Activated naive CD8-positive, alpha-beta T cell treated with anti-CD3 and anti-CD28 coated beads, Interleukin-2, amount 50 U/mL, for 16 hours (primary cell): ENCODE measurements at regions not wholly inside any gene's neighbourhood (a gene's known extent, or its start where the extent isn't known, plus 50 kb on each side); places are given as distances from the start of the nearest gene placed in this dataset.

Source experiments
- DNase-seq: peaks from one replicate; pipeline ENCODE4 v3.0.0-alpha.2; 2020; ENCODE audit warnings: low read depth, low spot score

DNA sequence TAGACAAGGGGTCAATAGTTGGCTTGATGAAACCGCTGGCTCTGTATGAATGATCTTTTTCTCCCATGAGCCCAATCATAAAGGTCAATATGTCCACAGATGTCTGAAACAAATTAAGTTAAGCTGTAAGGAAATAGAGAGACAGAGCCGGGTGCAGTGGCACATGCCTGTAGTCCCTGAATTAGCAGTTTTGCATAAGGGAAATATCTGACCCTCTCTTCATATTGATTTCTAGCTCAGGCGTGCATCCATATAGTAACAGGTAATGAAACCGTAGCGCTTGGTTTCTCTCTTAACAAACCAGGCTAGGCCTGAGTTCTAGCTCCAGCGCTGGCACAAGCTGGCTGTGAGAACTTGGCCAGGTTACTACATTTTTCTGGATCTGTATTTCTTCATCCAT lies 118.1 kb upstream of the ERCC6L2 start:
- no peak for DNase-seq

DNA sequence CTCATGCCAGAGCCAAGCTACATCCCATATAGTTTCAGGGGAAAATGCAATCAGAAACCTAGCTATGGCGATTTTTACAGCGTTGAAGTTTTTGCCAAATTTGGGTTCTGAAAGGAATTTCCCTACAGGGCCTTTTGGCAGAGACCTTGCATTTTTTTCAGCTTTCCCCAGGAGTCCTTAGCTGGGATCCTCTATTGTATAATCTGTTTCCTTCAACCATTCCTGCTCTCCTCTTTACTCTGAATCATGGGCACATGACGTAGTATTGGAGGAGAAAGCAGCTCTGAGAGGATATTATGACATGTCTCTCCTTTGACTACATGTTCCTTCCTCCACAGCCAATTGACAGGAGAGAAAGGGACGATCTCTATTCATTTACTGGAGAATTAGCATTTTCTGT lies 118.5 kb upstream of the ERCC6L2 start:
- DNase-seq: no peak

DNA sequence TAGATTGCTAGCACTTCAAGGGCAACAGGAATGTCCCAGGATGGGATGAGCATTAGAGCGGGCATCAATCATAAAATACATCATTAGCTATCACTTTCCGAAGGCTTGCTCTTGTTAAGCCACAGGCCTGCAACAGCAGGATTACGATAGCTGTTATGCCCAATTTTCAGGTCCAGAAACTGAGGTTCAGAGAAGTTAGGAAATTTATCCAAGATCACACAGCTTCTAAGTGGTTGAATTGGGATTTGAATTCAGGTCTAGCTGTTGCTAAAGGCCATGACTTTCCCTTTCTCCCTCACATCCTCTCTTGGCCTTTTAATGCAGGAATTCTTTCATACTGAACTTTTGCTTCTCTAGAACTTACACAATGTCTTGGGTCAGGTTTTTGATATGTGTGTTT lies 119.4 kb upstream of the ERCC6L2 start:
- DNase-seq: no peak

DNA sequence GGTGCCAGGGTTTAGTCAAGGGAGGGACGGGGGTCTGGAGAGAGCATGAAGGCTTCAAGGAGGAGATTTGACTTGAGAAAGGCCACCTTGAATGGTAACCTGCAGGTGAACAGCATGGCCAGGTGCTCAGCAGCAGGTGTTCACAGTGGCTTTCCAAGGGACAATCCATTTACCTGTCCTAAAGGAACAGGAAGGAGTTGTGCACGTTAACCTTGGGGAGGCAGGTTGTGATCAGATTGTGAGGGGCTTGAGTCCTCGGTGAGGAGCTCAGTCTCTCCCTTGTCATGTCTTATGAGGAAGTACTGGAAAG lies 120.1 kb upstream of the ERCC6L2 start:
- no peak for DNase-seq

DNA sequence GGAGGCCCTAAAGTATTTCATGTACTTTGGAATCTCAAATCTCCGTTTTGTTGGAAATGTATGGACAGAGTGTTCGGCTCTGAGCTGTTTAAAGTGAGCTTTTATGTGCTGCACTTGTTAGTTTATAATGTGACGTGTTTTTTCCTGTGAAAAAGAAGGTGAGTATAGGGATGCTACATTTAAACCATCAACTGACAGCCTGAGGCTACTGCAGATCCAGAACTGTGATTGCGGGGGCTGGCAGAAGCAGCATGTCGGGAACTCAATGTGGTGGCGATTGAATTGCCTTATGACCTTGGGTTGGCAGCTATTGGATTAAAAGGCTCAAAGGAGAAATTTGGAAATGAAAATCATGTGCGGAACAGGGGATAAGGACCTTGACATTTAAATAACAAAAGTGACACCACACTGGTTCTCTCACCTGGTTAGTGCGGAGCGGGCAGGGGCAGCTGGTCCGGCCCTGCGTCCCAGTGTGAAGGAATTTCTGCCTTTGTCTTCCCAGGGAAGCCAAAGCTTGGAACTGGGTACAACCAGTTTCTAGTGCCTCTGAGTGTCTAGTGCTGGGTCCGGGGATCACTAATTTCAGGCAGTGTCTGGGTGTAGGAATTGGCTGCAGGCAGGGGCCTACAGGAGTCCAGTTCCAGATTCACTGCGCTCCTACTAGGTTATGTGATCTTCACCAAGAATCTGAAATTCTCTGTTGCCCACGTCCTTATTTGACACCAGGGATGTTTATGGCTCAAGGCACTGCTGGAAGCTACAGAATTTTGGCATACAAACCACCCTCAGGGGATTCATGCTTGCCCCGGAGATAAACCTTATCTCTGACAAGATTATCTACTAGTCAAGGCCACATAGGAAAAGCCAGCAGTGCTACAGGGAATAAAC lies 120.7 kb upstream of the ERCC6L2 start:
- no peak for DNase-seq

DNA sequence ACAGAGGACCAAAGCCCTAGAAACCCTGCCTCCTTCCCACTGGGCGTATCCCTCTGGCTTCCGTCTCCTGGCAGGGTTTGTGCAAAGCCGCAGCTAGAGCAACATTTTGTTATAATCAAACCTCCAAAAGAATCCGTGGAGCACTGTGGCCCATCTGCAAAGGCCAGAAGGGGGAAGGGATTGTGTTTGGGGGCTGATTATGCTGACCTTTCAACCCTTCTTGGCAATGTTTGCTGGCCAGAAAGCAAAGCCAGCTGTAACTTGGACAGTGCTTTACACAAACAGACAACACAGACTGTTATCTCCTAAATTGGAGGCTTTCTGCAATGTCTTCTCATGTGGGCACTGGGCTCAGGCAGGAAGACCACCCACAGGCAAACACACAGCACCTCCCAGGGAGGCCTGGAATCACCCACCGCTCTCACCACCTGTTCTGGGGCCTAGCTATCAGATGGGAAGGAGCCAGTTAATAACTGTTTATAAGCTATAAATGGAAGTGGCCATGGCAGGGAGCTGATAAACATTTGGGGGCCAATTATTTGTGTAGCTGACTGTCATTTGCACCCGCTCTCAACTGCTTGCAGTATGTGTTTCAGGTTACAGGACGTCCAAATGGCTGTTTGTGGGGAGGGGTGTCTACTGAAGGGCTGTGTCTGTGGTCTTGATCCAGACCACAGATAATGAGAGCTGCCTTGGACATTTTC lies 121.6 kb upstream of the ERCC6L2 start:
- no peak for DNase-seq

DNA sequence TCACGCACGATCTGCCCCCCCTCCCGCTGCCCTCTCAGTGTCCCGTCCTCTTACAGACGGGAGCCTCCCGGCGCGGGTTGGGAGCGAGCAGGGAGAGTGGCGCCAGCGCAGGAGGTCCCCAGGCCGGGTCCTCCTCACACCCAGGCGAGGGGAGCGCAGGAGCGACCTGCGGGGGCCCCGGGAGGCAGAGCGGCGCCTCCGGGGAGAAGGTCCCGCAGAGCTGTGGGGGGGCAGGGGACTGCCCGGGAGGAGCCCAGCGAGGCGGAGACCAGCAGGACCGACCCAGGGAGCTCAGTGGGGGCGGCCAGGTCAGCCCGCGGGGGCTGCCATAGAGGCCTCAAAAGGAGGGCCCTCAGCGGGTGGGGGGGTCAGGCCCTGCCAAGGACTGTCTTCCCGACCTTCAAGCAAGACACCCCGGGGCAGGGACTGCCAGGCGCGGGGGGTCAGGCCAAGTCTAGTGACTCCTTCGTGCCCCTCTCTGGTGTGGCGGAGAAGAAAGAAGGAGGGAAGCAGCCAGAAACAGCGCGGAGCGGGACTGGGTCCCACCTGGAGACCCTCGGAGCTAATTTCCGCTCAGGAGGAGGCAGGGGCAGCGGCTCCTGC lies 123.3 kb upstream of the ERCC6L2 start:
- no peak for DNase-seq

DNA sequence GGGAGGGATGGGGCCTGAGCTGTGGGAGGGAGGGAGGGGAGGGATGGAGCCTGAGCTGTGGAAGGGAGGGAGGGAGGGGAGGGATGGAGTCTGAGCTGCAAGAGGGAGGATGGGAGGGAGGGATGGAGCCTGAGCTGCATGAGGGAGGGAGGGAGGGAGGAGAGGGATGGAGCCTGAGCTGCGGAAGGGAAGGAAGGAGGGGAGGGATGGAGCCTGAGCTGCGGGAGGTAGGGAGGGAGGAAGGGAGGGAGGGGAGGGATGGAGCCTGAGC lies 124.0 kb upstream of the ERCC6L2 start:
- DNase-seq: no peak

DNA sequence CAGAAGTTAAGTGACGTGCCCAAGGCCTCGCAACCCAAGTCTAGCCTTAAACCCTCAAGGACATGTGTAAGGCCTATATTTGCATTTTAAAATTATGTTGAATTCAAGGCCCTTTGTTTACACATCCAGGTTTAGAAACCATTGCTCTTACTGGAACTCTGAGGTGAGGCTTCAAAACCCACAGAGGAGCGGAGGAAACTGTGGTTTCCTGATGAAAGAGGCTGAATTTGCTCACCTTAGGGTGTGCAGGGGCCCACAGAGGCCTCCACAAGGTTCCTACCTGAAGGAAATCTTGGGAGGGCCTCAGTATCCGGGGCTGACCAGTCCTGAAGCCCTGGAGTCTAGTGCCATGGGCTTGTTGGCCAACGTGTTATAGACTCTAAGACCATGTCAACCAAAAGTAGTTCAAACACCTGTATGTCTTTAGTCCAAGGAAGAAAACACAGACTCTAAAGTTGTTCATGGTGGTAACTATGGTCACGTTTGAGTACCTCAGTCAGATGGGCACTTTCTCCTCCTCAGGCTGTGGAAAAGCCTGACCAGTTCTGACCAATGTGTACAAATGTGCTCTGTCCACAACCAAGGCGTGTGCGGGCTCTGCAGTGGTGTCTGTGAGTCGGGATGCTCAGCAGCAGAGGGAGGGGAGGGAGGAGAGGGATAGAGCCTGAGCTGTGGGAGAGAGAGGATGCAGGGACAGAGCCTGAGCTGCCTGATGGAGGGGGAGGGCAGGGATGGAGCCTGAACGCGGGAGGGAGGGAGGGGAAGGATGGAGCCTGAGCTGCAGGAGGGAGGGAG lies 124.6 kb upstream of the ERCC6L2 start:
- DNase-seq: no peak

DNA sequence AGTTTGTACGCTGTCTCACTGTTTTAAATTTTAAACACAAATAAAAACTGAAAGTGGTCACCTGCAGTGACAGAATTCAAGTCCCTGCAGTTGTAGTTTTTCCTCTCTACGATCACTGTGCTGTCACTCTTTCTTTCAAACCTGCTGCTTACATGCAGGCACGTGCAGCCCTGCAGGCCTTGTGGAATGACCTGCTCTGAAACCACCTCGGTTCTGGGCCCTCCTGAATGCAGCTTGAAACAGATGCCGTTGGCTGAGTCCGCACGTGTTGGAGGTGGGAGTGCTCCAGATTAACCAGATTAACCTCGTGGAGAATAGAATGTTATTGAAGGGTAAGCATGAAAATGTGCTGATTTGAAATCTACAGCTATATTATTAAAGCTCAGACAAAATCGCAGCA lies 126.0 kb upstream of the ERCC6L2 start:
- no peak for DNase-seq

DNA sequence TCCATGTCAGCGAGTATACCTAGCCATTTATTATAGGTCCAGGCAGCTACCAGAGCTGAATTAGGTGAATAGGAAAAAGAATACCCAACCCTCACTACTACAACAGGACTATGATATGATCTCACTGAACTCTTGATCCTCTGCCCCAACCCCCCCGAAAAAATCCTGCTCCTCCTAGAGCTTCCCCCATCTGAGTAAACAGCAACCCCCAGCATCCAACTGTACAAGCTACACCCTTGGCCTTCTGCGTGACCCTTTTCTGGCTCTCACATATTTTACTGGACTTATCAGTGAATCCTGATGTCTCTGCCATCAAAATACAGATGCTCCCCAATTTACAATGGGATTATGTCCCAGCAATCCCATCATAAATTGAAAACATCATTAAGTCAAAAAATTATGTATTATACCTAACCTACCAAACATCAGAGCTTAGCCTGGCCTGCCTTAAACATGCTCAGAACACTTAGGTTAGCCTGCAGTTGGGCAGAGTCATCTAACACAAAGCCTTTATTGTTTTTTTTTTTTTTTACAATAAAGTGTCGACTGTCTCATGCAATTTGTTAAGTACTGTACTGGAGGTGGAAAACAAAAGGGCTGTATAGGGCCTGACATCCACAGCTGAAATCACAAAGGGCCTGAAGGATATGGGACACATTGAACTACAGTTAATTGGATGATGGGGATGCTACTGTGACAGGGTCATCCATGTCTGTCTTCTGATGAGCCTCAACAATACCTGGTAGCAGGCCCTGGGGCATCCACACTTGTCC lies 128.9 kb upstream of the ERCC6L2 start:
- DNase-seq: no peak

DNA sequence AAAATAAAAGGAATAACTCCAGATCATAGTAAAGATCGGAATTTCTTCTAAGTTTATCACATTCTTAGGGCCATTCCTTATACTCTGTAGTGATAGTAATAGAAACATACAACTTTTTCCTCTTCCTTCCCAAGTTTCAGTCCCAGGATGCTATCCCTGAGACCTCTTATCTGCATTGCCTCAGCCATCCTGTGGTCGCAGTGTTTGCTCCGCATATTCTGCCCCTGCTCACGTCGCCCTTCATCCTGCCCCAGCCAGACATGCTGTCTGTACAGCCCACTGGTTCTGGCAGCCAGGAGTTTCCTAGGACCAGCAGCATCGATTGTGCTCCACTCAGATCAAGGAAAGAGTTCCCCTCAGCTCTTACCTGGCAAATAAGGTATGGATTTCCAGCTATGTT lies 132.7 kb upstream of the ERCC6L2 start:
- no peak for DNase-seq

DNA sequence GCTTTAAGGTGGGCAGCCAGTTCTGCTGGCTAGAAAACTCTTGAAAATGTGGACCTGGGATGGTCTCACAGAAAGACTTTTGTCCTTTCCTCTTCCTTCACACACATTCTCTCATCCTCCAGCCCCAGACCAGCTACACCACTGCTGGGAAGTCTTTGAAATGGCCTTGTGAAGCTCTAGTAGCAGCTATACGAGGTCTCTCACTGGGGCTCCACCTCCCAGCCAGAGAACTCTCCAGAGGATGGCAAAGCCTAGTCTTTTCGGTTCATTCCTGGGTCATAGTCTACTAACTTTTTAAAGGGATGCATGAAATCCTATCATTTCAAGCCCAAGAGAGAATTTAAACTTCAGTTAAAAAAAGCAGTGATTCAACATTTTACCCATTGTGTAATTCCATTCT lies 133.9 kb upstream of the ERCC6L2 start:
- no peak for DNase-seq

DNA sequence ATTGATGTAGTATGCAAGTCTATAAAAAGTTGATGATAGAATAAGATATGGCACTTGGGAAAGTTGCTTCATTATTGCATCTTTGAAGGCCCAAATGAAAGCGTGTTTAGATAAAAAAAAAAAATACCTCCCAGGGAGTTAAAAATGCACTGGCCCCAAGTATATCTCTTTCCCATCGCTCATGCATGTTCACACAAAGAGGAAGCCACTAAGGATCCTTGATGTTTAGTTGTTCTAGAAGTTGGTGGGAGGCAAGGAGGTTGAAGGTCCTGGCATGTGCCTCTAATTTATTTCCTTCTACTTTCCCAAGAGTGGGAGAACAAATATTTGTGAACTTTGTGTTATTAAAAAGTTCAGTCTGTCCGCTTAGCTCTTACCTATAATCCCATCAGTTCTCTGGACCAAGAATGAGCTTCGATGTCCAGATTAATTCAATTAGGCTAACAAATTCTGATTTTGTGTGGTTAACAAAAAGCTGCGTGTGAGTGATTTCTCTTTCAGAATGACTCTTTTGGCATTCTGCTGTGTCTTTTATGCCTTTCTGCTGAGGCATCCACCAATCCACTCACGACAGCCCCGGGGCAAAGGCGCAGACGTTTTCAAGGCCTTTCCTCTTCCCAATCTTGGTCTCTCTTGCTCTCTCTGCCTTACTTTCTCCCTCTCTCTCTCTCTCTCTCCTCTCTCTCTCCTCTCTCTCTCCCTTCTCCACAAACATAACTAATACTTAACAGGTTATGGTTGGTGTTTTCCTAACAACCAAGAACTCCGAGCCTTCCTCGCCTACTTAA lies 135.1 kb upstream of the ERCC6L2 start:
- no peak for DNase-seq

DNA sequence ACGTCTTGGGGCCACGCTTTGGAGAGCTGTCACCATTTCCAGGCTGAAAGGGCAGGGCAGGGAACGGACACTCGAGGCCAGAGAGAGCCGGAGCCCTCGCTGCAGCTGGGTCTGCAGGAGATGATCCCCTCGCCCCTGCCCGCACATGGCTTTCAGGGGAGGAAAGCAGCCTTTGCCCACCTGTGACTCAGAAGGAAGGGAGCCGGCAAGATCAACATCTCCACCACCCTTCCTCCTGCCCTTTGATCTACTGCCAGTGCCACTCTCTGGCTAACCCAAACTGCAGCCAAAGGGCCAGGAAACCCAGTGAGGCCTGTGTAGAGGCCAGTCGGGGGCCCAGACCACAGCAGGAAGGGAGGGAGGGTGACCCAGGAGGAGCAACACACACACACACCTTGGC lies 137.1 kb upstream of the ERCC6L2 start:
- DNase-seq: no peak

DNA sequence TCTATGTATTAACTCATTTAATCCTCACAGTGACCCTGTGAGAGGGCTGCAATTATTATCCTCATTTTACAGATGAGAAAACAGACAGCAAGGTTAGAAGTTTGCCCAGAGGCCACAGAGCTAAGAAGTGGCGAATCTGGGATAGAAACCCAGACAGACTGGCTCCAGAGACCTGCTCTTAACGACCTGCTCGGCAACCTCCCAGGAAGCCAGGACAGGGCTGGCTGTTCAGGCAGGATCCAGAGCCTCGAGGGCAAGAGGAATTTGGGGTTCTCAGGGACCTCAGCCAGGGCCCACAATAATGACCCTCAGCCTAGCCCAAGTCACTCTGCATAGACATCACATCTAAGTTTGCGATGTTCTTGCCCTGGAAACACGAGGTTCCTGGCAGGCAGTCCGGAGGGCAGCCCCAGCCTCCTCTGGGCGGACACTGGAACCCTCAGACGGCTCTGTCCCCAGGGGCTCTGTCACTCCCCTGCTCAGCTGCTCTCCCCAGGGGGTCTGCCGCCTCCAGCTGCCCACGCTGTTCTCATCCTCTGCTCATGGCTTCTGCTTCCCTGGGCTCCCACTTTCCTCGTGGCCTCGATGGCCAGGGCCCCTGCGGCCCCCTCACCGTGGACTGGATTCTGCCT lies 138.5 kb upstream of the ERCC6L2 start:
- DNase-seq: no peak

DNA sequence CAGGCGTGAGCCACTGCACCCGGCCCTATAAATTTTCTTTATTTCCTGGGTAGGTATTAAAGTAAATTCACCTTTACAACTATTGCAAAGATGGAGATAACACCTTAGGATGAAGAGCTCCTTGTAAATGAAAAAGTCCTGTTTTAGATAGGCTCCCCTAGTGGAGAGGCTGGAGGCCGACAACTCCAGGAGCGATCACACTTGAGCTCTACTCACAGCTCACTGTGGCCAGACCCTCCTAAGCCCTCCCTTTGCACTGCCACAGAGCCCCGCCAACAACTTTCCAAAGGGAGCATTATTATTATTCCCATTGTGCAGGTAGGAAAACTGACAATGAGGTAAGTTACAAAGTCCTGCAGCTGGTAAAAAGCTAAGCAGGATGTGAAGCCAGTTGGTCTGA lies 139.1 kb upstream of the ERCC6L2 start:
- no peak for DNase-seq

DNA sequence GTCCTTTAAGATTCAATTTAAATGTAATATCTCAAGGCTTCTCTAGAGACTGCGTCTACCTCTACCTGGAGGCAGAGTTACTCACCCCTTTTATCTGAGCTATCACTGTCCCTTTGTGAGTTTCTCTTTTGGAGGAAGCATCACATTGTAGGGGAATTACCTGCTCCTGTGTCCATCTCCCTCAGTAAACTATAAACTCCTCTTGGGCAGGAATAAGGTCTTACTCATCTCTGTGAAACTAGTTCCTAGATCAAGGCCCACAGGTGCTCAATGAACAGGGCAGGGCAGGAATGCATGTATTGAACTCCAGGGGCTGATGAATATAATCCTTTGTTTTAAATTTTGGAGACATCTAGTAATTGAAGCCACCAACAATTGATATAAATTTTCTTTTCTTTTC lies 139.8 kb upstream of the ERCC6L2 start:
- DNase-seq: no peak

DNA sequence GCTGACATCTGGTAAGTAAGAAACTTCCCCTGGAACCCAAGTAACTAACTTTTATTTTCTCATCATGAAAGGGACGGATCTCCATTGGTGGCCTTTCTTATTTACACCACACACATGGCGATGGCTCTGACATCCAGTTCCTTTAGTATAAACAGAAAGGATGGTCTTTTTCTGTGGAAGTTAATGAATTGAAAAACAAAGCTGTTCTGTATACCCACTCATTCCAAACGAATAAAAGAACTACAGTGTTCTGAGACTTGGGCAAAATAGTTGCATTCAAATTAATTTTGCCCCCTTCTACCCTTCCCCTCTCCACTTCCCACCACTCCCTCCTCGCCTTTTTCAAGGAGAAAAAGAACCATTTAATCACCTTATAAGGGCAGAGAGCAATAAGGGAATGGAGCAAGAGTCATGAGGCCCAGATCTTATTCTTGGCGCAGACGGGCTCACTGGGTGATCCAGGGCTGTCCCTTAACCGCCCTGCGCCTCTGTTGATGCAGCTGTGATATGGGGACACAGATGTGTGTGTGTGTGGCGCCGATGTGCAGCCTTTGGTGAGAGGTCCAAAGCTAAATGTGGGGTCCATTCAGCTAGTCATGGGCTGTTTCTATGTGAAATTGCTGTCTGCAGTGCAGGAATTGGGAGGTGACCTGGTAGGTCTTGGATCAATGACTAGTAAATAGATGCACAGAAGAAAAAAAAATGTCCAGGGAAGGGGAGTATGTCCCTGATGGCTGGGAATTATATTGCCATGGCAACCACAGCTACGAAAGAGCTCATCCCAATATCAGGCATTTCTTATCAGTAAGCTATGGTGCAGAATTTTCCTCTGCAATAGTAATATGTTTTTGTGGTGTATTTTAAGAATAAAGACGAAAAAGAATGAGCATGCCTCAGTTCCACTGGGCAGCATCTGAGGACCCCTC lies 141.5 kb upstream of the ERCC6L2 start:
- no peak for DNase-seq
